HG03045 (cell line): ENCODE measurements at regions not wholly inside any gene's neighbourhood (a gene's known extent, or its start where the extent isn't known, plus 50 kb on each side); places are given as distances from the start of the nearest gene placed in this dataset.

Experiments
- ATAC-seq: cut with Tn5 transposase; IDR thresholded peaks from one replicate; pipeline ENCODE4 v1.9.1; 2021; ENCODE audit warnings: mild to moderate bottlenecking, moderate library complexity; ENCODE audit not compliant: unreplicated experiment

- no peak for ATAC-seq
Measured at GRCh38 chr9:105191508-105192121, 52.8 kb upstream of the SLC44A1 start.

GRCh38 chr9:105193560-105193959, 50.9 kb upstream of the SLC44A1 start:
- no peak for ATAC-seq

GRCh38 chr9:105194234-105194633, 50.2 kb upstream of the SLC44A1 start:
- no peak for ATAC-seq
